Duodenal mucosa (tissue), 2 donors: ENCODE measurements at regions not wholly inside any gene's neighbourhood (a gene's known extent, or its start where the extent isn't known, plus 50 kb on each side); places are given as distances from the start of the nearest gene placed in this dataset.

Experiments used
- H3K27ac ChIP-seq: one replicate; pipeline ENCODE4 v1.7.0; 2013; ENCODE audit warnings: low read depth, low read length
- H3K27me3 ChIP-seq, 2 donors: one replicate each; pipeline ENCODE4 v1.7.0; 2013; ENCODE audit warnings: low read length in 2 of 2, control low read depth in 1 of 2; ENCODE audit not compliant: insufficient read depth in 2 of 2, control insufficient read depth in 1 of 2
- H3K36me3 ChIP-seq, 2 donors: one replicate each; pipeline ENCODE4 v1.7.0; 2013; ENCODE audit warnings: low read length in 2 of 2, control low read depth in 1 of 2; ENCODE audit not compliant: insufficient read depth in 2 of 2, control insufficient read depth in 1 of 2
- H3K4me1 ChIP-seq, 2 donors: one replicate each; pipeline ENCODE4 v1.7.0; 2013; ENCODE audit warnings: low read length in 2 of 2, control low read depth in 1 of 2; ENCODE audit not compliant: insufficient read depth in 2 of 2, control insufficient read depth in 1 of 2
- H3K4me3 ChIP-seq, 2 donors: one replicate each; pipeline ENCODE4 v1.7.0; 2013; ENCODE audit warnings: low read length in 2 of 2, low read depth in 1 of 2
- H3K9ac ChIP-seq, 2 donors: one replicate each; pipeline ENCODE4 v1.7.0; 2013; ENCODE audit warnings: low read length in 2 of 2, low read depth in 1 of 2
- H3K9me3 ChIP-seq, 2 donors: one replicate each; pipeline ENCODE4 v1.7.0; 2013; ENCODE audit warnings: low read length in 2 of 2, control low read depth in 1 of 2; ENCODE audit not compliant: control insufficient read depth in 1 of 2

DNA sequence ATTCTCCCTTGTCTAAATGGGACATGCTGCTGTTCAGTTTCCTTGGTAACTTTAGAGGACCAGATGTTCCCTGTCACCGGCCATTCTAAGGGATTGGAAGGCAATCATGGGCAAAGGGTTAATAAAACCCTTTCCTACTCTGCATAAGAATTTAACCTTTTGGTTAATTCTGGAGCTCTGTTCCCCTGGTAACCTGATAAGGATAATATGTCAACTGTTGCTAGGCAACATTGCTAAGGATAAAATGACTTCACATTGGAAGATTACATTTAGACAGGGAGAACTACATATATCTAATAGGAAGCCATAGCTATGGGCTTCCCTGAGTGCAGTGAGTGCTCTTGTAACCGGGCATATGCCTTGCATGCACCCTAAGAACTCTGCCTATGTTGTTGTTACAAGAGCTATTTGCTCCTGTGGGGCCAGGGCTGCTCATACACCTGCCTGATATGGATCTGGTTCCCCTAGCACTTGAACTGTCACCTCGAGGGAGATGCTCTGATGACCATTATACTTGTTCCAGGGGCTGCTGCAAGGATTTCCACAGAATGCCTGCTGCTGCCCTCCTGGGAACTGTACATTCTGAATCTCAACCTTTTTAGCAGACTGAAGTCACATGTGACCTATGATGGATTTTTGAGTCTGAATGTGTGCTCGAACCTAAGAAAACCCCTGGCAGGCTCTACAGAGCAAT, 326.3 kb upstream of the PDZRN3 start:
- no peaks in the 10 kb centered on the region for H3K9me3 ChIP-seq
- no peak overlapping the region for H3K9ac ChIP-seq
- H3K27me3 ChIP-seq: no peaks in the 10 kb centered on the region
- no peaks in the 10 kb centered on the region for H3K4me1 ChIP-seq
- H3K4me3 ChIP-seq: no peak overlapping the region
- no peaks in the 10 kb centered on the region for H3K36me3 ChIP-seq
- H3K27ac ChIP-seq: no peak overlapping the region

DNA sequence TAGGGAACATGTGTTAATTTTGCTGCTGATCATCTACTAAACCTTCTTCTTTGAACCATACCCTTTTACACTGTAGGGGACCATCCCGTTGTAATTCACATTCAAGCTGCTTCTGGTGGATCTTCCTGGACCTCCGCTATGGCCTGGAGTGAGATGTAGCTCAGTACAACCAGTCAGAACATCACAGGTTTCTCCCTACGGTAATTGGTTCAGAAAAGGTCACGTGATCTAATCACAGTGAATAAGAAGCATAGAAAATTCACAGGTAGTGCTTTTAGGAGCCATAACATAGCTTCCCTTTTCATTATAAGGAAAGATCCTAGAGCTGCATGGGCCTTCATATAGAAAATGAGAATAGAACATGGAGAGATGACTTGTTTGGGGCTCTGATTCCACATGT, 320.8 kb upstream of the PDZRN3 start:
- no peak overlapping the region for H3K4me3 ChIP-seq
- H3K27me3 ChIP-seq: no peaks in the 10 kb centered on the region
- H3K9ac ChIP-seq: no peak overlapping the region
- H3K9me3 ChIP-seq: no peaks in the 10 kb centered on the region
- no peaks in the 10 kb centered on the region for H3K36me3 ChIP-seq
- no peaks in the 10 kb centered on the region for H3K4me1 ChIP-seq
- H3K27ac ChIP-seq: no peak overlapping the region

DNA sequence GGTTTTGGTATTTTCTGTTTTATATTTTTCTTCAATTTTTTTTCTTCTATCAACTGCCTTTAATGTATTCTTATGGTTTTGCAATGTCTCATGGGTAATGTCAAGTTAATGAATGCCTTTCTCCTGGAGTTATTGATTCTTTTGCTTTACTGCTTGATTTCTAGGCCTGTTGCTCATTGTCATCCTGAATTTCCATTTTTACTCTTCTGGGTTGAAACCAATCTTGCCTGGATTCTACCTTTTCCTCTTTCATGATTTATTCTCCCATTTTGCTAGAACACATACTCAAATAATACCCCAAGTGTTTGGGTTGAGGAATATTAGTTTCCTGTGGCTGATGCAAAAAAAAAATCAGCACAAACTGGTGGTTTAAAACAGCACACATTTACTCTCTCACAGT, 315.2 kb upstream of the PDZRN3 start:
- Histone ChIP-seq H3K9me3 (no peaks in the 10 kb centered on the region), H3K4me3 (no peak overlapping the region), H3K9ac (no peak overlapping the region), H3K27ac (no peak overlapping the region), H3K36me3 (no peaks in the 10 kb centered on the region), H3K27me3 (no peaks in the 10 kb centered on the region), H3K4me1 (no peaks in the 10 kb centered on the region)

DNA sequence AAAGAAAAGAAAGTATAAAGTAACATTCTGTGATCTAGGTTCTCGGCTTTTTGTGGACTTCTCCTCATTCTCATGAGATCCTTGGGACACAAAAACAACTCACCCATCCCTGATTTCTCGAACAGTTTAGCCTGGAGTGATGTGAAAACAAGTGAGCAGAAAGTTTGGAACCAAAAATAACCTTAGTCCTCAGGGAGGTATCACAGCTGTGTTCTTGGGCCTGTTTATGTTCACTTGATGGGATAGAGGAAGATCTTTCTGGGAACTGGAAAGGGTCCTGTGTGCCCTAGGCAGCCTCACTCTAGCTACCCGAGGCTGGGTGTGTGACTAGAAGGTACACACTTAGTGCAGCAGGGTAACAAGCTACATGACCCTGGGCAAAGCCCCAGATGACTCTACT, 308.8 kb upstream of the PDZRN3 start:
- H3K27me3 ChIP-seq: no peaks in the 10 kb centered on the region
- H3K9ac ChIP-seq: no peak overlapping the region
- H3K9me3 ChIP-seq: no peaks in the 10 kb centered on the region
- no peaks in the 10 kb centered on the region for H3K4me1 ChIP-seq
- H3K27ac ChIP-seq: no peak overlapping the region
- H3K36me3 ChIP-seq: no peaks in the 10 kb centered on the region
- no peak overlapping the region for H3K4me3 ChIP-seq

DNA sequence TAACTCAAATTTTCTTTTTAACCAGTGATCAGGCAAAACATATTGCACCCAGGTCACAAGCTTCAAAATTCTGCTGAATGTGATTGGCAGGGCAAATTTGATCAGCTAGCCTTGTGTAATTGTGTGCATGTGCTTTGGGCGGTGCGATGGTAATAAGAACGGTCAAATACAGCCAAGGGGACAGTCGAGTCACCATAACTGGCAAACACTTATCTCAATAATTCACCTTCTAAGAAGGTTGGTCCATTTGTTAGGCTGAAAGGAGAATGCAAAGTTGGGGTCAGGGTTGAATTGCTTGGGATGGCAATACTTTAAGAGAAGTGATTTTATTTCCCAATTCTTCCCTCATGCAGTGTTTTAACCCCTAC, 302.4 kb upstream of the PDZRN3 start:
- Histone ChIP-seq H3K4me3 (no peak overlapping the region), H3K4me1 (no peaks in the 10 kb centered on the region), H3K27ac (no peak overlapping the region), H3K36me3 (no peaks in the 10 kb centered on the region), H3K9ac (no peak overlapping the region), H3K27me3 (no peaks in the 10 kb centered on the region), H3K9me3 (no peaks in the 10 kb centered on the region)

DNA sequence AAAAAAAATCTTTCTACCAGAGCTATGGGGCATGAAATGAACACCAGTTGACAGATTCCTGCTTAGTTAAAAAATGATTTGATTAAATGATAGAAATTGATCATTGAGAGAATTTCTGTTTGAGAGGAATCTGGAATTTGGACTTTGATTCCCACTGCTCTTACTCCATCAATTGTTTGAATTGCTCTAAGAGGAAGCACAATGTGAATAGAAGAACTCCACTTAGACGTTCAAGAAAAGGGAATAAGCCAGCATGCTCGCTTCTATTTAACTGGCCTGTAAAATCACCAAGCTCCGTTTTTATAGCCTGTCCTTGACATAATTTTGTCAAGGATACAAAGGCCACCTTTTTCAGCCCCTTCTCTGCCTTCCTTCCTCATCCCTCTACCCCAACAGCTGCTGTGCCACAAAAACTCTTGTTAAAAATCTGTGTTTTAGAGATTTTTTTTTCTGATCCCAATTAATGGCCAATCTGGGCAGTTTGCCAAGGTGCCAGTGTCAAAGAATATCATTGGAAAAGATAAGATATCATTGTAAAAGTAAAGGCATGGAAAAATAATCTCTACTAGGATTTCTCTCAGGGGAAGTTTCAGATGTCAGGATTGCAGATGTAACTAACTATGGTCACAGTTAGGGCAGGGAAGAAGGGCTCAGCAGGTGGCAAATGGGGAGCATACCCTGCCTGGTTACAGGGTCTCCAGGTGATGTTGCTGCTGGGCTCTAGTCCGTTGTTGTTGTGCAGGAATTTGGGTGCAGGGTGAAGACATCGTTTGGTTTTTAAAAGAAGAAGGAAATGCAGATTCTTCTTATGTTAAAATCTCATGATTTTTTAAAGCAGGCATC, 301.8 kb upstream of the PDZRN3 start:
- Histone ChIP-seq H3K9me3 (no peaks in the 10 kb centered on the region), H3K27me3 (no peaks in the 10 kb centered on the region), H3K4me3 (no peak overlapping the region), H3K4me1 (no peaks in the 10 kb centered on the region), H3K9ac (no peak overlapping the region), H3K36me3 (no peaks in the 10 kb centered on the region), H3K27ac (no peak overlapping the region)

DNA sequence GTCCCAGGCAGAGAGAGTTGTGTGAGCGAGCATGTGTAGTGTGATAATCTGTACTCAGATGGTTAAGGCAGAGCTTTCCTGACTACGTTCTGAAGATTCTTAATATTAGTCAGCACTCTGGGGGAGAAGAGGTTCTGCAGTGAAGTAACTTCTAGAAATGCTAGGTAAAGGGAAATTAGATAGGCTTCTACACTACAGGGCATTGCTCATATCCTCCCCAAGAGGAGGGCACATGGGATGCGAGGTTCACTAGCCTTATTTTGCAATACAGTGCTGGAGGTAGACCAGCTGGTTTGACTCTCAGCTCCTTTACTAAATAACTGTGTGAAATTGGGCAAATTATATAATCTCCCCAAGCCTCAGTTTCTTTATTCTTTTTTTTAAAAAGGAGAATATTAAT, 300.3 kb upstream of the PDZRN3 start:
- Histone ChIP-seq H3K4me1 (no peaks in the 10 kb centered on the region), H3K36me3 (no peaks in the 10 kb centered on the region), H3K4me3 (no peak overlapping the region), H3K9me3 (no peaks in the 10 kb centered on the region), H3K27ac (no peak overlapping the region), H3K27me3 (no peaks in the 10 kb centered on the region), H3K9ac (no peak overlapping the region)

DNA sequence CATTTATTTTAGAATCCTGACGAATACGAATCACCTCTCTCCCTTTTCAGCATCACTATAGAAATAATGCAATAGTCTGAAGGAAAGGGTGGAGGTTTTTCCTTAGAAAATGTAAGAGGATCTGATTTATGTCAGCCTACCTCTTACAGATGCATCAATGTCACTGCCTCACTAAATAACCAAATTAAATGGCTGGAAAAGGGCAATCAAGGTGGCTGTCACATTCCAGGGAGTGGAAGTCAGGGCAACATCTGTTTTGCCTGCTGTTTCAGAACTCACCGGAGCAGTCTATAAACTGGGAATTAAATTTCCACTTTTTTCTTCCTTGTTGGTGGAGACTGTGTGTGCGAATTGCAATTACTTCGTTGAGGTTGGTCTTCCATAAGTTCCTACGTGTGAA, 299.3 kb upstream of the PDZRN3 start:
- Histone ChIP-seq H3K27me3 (no peaks in the 10 kb centered on the region), H3K9ac (no peak overlapping the region), H3K9me3 (no peaks in the 10 kb centered on the region)

DNA sequence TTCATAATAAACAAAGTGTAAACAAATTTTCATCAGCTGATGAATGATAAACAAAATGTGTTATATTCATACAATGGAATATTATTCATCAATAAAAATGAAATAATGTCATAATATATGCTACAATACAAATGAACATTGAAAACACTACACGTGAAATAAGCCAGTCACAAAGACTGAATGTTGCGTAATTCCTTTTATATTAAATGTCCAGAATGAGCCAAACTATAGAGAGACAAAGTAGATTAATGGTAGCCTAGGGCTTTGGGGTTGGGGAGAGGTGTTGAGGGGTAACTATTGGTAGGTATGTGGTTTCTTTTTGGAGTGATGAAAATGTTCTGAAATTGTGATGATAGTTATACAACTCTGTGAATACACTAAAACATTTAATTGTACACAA, 292.9 kb upstream of the PDZRN3 start:
- Histone ChIP-seq H3K4me3 (no peak overlapping the region), H3K4me1 (no peaks in the 10 kb centered on the region), H3K27me3 (no peaks in the 10 kb centered on the region), H3K27ac (no peak overlapping the region), H3K9me3 (no peaks in the 10 kb centered on the region), H3K9ac (no peak overlapping the region), H3K36me3 (no peaks in the 10 kb centered on the region)

More for the DNA sequence above, 299.3 kb upstream of the PDZRN3 start:
- no peaks in the 10 kb centered on the region for H3K4me1 ChIP-seq
- no peak overlapping the region for H3K27ac ChIP-seq
- no peak overlapping the region for H3K4me3 ChIP-seq
- H3K36me3 ChIP-seq: no peaks in the 10 kb centered on the region

DNA sequence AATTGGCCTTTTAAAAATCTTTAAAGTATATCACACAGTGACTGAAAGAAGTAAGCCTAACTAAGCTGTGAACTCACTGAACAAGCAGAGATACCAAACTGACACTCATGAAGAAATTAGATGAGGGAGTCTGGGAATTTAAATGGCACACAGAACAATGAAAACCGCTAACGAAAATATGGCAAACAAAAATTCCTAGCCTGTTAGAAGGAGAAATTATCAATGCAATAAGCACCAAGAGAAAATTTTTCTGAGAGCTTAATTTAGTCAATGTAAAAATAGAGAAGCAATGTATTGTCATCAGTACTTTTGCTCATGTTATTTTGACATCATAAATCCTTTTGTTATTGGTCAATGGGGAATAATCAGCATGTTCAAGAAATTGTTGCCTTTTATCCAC, 291.1 kb upstream of the PDZRN3 start:
- Histone ChIP-seq H3K27ac (no peak overlapping the region), H3K9ac (no peak overlapping the region), H3K4me3 (no peak overlapping the region), H3K4me1 (no peaks in the 10 kb centered on the region), H3K27me3 (no peaks in the 10 kb centered on the region), H3K36me3 (no peaks in the 10 kb centered on the region), H3K9me3 (no peaks in the 10 kb centered on the region)
